ENCODE measurements at regions not wholly inside any gene's neighbourhood (a gene's known extent, or its start where the extent isn't known, plus 50 kb on each side); places are given as distances from the start of the nearest gene placed in this dataset.

DNA sequence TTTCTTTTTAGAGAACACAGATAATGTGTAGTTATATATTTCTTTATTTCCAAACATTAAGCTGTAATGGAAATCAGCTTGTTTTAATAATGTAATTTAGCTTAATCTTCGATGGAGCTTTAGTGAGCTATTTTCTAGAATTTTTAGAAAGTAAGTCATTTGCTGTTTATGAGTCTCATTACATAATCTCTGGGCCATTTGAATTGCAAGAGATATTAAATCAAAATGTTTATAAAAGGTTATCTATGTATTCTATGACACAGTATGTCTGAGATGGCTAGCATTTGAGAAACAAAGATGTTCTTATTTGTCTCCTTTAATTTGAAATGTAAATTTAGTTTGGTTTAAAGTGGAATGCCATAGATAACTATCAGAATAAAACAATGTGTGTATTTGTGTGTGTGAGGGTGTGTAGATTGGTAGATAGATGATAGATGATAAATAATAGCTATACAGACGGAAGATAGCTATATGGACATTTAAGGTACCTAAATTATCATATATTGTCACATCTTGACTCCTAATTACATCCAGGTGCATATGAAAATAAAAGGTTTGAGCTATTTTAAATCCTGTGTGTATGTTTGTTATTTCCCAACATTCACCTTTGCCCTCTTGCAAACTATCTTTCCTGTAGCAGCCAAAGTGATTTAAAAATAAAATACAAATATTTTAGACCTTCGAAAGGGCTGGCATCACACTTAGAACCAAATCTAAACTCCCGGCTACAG lies 478.0 kb upstream of the KLF6 start:
- TF ChIP-seq, protein P1, sequence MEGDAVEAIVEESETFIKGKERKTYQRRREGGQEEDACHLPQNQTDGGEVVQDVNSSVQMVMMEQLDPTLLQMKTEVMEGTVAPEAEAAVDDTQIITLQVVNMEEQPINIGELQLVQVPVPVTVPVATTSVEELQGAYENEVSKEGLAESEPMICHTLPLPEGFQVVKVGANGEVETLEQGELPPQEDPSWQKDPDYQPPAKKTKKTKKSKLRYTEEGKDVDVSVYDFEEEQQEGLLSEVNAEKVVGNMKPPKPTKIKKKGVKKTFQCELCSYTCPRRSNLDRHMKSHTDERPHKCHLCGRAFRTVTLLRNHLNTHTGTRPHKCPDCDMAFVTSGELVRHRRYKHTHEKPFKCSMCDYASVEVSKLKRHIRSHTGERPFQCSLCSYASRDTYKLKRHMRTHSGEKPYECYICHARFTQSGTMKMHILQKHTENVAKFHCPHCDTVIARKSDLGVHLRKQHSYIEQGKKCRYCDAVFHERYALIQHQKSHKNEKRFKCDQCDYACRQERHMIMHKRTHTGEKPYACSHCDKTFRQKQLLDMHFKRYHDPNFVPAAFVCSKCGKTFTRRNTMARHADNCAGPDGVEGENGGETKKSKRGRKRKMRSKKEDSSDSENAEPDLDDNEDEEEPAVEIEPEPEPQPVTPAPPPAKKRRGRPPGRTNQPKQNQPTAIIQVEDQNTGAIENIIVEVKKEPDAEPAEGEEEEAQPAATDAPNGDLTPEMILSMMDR (IDR thresholded peaks at IDR 0.05; ENCODE audit: unreplicated experiment) = no peak
- H3K27ac Mint-ChIP-seq = no peak overlapping the region
- H3K4me3 Mint-ChIP-seq = no peak overlapping the region
- H3K4me1 Mint-ChIP-seq = peaks cover 26% of the 10 kb centered on the region
- no peak for DNase-seq (ENCODE audit: low spot score in 2 of 2, unreplicated experiment in 2 of 2)
- H3K36me3 Mint-ChIP-seq = no peaks in the 10 kb centered on the region
- H3K27me3 Mint-ChIP-seq (ENCODE audit: low read depth) = no peaks in the 10 kb centered on the region
- no peaks in the 10 kb centered on the region for H3K9me3 Mint-ChIP-seq

DNA sequence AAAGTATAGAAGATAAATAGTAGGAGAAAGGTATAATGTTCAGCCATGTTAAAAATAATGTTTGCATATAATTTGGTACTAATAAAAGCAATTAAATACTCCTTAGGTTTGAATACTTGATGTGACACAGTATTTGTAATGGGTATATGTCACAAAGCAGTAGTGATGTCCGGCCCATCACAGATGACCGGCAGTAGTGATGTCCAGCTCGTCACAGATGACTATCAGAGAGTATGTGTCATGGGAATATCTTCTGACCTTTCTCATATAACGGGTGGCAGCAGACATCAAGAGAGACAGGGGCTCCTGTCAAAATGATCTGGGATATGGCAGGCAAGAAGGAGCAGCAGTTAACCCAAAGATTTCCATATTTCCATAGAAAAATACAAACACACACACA lies 477.4 kb upstream of the KLF6 start:
- Mint-ChIP-seq H3K4me3 (no peak overlapping the region), H3K4me1 (peaks cover 23% of the 10 kb centered on the region), H3K27ac (no peak overlapping the region), H3K27me3 (ENCODE audit: low read depth) (no peaks in the 10 kb centered on the region), H3K36me3 (no peaks in the 10 kb centered on the region), H3K9me3 (no peaks in the 10 kb centered on the region)
- TF ChIP-seq, protein P1 (IDR thresholded peaks at IDR 0.05; ENCODE audit: unreplicated experiment) = no peak
- DNase-seq (ENCODE audit: low spot score in 2 of 2, unreplicated experiment in 2 of 2) = no peak

DNA sequence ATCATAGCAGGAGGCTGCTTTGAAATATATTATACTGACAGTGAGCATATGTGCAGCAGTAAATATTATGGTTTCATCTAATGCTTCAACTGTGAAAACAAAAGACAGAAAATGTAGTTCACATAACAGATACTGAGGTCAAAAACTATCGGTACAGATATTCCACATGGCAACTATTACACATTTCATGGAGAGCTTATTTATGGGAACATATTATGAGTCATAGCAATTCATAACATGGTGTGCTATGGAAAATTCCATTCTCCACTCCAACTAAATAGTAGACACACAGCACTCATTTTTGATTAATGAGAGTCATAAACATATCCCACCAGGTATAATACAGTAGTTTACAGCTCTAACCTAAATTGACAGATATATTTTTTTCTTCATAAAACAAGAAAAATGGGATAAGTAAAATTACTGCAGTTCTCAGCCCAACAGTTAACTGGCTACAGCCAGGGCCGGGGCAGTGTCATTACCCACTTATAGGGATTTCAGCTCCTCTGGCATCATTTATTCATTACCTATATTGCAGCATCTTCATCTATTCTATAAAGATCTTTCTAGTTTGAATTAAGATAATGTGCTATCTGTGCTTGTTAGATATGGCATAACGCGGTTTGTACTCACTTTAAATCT lies 475.6 kb upstream of the KLF6 start:
- Mint-ChIP-seq H3K4me3 (no peak overlapping the region), H3K4me1 (peaks cover 16% of the 10 kb centered on the region), H3K36me3 (no peaks in the 10 kb centered on the region), H3K9me3 (peaks cover 5% of the 10 kb centered on the region), H3K27ac (peak overlapping the region; percentile 84), H3K27me3 (ENCODE audit: low read depth) (no peaks in the 10 kb centered on the region)
- DNase-seq (ENCODE audit: low spot score in 2 of 2, unreplicated experiment in 2 of 2) = no peak
- TF ChIP-seq, protein P1 (IDR thresholded peaks at IDR 0.05; ENCODE audit: unreplicated experiment) = no peak

DNA sequence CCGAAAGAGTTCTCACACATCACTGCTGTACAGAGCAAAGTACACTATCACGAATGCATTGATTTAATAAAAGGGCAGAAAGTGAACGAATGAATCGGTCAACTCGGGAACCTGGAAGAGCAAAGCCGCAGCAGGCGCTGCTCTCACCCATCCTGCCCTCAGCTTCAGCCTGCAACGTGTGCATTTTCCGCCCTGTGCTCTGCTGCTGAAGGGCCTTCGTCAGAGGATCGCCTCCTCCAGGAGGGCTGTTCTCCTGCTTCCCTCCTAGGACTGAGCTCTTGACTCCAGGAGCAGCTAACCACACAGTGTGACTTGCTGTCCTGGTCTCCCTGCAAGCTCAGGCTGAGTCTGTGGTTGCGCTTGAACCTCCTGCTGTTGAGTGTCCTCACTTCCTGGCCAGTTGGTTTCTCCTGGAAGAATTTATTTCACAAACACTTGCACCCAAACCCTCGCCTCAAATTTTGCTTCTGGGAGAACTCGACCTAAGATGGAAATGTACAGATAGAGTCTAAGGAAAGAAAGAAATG lies 473.0 kb upstream of the KLF6 start:
- no peak overlapping the region for H3K4me3 Mint-ChIP-seq
- no peaks in the 10 kb centered on the region for H3K27me3 Mint-ChIP-seq (ENCODE audit: low read depth)
- DNase-seq (ENCODE audit: low spot score in 2 of 2, unreplicated experiment in 2 of 2) = no peak
- peaks cover 11% of the 10 kb centered on the region for H3K9me3 Mint-ChIP-seq
- TF ChIP-seq, protein P1 (IDR thresholded peaks at IDR 0.05; ENCODE audit: unreplicated experiment) = no peak
- no peak overlapping the region for H3K27ac Mint-ChIP-seq
- peaks cover 13% of the 10 kb centered on the region for H3K4me1 Mint-ChIP-seq
- no peaks in the 10 kb centered on the region for H3K36me3 Mint-ChIP-seq

DNA sequence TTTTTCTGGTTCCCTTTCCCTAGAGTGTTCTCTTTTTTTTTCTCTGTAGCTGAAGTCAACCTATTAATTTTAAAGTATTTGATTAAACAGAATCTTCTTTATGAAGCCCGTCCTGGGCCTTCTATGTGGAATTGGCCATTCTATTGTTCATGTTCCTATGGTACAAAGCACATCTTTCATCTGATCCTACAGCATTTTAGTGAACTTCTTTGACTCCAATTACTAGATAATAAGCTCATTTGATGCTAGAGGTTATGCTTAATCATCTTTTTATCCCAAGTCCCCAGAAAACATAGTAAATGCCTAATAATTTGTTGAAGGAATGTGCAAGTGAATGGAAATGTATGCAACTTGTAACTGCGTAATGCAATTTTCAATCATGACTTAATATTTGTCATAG lies 472.0 kb upstream of the KLF6 start:
- no peaks in the 10 kb centered on the region for H3K27me3 Mint-ChIP-seq (ENCODE audit: low read depth)
- peaks cover 11% of the 10 kb centered on the region for H3K4me1 Mint-ChIP-seq
- TF ChIP-seq, protein P1 (IDR thresholded peaks at IDR 0.05; ENCODE audit: unreplicated experiment) = no peak
- no peak overlapping the region for H3K4me3 Mint-ChIP-seq
- DNase-seq (ENCODE audit: low spot score in 2 of 2, unreplicated experiment in 2 of 2) = no peak
- no peaks in the 10 kb centered on the region for H3K36me3 Mint-ChIP-seq
- peaks cover 11% of the 10 kb centered on the region for H3K9me3 Mint-ChIP-seq
- no peak overlapping the region for H3K27ac Mint-ChIP-seq
